Choroid plexus epithelial cell (primary cell): ENCODE measurements at regions not wholly inside any gene's neighbourhood (a gene's known extent, or its start where the extent isn't known, plus 50 kb on each side); places are given as distances from the start of the nearest gene placed in this dataset.
"Not testable (repeated sequence)": the region's sequence is repeated elsewhere in the genome, so short reads cannot be mapped to it uniquely, and the experiment has no call there.

Source experiments
- DNase-seq: peaks from one replicate; pipeline ENCODE4 v3.0.0-alpha.2; 2010; ENCODE audit warnings: low read depth
- H3K4me3 ChIP-seq: 2 replicates; pipeline ENCODE4 v1.5.1; 2011; ENCODE audit warnings: low read depth, mild to moderate bottlenecking, control low read depth, low read length, moderate library complexity
- TF ChIP-seq, protein P1 (sequence below): conservative IDR thresholded peaks from 2 replicates; pipeline ENCODE4 v1.5.1; 2011; ENCODE audit warnings: low read depth, mild to moderate bottlenecking, control low read depth, inconsistent platforms, low read length, moderate library complexity

DNA sequence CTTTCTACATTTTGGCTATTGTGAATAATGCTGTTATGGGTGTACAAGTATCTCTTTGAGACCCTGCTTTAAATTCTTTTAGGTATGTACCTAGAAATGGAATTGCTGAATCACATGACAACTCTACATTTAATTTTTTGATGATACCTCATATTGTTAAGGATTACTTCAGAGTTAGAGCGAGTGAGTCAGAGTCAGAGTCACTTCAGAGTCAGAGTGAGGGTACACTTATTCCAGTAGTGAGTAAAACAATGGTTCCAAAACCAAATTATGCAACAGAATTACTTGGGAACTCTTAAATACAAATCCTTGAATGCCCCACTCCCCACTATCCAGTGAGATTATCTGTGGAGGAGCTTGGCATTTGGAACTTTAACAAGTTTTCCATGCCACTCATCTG, 50.3 kb upstream of the SNRK start:
- H3K4me3 ChIP-seq: no peak overlapping the region
- TF ChIP-seq, protein P1, sequence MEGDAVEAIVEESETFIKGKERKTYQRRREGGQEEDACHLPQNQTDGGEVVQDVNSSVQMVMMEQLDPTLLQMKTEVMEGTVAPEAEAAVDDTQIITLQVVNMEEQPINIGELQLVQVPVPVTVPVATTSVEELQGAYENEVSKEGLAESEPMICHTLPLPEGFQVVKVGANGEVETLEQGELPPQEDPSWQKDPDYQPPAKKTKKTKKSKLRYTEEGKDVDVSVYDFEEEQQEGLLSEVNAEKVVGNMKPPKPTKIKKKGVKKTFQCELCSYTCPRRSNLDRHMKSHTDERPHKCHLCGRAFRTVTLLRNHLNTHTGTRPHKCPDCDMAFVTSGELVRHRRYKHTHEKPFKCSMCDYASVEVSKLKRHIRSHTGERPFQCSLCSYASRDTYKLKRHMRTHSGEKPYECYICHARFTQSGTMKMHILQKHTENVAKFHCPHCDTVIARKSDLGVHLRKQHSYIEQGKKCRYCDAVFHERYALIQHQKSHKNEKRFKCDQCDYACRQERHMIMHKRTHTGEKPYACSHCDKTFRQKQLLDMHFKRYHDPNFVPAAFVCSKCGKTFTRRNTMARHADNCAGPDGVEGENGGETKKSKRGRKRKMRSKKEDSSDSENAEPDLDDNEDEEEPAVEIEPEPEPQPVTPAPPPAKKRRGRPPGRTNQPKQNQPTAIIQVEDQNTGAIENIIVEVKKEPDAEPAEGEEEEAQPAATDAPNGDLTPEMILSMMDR: no peak
- DNase-seq: peak; percentile 14

DNA sequence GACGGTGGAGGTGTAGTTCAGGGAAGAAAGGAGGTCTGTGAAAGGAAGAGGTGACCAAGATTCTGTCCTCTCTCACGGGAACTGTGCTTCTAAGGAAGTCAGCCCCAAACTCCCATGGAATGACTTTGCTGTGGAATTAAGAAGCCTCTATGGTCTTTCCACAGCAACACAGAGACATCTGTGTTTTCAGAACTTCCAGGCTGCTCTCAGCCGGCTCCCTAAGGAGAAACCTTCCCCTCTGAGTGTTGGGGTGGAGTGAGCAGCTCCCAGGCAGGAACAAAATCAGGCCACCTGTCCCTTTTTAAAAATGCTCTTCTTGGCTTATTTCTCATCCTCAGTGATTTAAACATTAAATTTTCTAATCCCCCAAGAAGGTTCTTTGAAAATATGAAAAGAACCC, 53.3 kb upstream of the SNRK start:
- no peak overlapping the region for H3K4me3 ChIP-seq
- TF ChIP-seq, protein P1: no peak
- no peak for DNase-seq

DNA sequence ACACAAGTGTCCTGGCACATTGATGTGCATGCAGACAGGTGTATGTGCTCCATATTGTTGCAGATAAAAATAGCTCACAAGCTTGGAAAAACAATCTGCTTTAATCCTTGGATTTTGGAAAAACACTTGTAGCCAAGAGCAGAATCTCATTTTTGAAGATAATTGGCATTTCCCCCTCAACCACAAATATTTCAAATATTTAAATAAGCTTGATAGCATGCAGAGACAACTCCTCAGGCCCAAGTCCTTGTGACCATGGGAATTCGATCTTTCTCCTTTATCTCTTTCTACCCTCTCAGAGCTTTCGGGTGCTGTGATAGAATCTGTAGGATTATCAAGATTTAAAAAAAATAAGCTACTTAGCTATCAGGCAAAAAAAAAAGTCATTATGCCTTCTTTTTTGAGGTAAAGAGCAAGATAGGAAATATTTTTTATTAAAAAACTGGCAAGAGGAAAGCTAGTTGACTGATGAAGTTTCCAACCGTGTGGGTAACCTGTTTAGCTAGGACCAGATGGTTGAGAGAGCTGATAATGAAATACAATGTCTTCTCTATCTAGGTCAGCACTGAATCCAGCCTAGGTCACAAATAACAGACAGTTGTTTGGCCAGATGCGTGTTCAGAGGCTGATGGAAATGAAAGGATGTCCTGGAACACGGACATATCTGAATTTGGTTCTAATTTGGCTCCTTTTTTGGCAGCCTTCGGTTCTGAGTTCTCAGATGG, 54.9 kb upstream of the SNRK start:
- TF ChIP-seq, protein P1: no peak

DNA sequence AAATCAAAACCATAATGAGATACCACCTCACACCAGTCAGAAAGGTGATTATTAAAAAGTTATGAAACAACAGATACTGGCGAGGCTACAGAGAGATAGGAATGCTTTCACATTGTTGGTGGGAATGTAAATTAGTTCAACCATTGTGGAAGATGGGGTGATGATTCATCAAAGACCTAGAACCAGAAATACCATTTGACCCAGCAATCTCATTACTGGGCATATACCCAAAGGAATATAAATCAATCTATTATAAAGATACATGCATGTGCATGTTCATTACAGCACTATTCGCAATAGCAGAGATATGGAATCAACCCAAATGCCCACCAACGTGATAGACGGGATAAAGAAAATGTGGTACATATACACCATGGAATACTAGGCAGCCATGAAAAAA, 56.5 kb upstream of the SNRK start:
- not testable (repeated sequence) for DNase-seq

More for the DNA sequence above, 54.9 kb upstream of the SNRK start:
- H3K4me3 ChIP-seq: no peak overlapping the region
- DNase-seq: peak; percentile 77

DNA sequence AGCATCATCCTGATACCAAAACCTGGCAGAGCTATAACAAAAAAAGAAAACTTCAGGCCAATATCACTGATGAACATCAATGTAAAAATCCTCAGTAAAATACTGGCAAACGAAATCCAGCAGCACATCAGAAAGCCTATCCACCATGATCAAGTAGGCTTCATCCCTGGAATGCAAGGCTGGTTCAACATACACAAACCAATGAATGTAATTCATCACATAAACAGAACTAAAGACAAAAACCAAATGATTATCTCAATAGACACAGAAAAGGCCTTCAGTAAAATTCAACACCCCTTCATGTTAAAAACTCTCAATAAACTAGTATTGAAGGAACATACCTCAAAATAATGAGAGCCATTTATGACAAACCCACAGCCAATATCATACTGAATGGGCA, 58.7 kb upstream of the SNRK start:
- H3K4me3 ChIP-seq, DNase-seq: not testable (repeated sequence)

More for the DNA sequence above, 56.5 kb upstream of the SNRK start:
- H3K4me3 ChIP-seq: not testable (repeated sequence)

DNA sequence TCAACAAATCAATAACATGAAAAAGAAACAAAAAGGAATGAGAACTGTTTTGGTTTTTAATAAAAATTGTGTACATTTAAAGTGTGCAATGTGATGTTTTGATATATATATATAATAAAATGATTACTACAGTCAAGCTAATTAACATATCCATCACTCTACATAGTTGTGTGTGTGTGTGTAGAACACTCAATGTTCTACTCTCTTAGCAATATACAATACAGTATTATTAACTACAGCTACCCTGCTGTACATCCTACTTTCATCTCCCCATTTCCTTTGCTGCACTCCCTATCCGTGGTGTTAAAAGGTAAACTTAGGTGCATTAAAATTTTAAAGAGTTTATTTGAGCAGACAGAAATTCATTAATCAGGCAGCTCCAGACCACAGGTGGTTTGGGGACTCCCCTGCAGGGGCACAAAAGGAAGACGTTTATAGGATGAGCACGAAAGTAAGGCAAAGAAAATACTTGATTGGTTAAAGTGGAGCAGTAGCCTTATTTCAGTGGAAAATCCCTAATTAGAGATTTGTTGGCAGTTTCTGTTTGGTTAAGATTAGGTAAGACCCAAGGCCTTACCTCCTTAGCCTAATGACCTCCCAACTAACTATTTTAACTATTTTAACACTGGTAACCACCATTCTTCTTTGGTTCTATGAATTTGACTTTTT, 61.8 kb upstream of the SNRK start:
- TF ChIP-seq, protein P1: no peak
- DNase-seq: no peak
- H3K4me3 ChIP-seq: no peak overlapping the region

DNA sequence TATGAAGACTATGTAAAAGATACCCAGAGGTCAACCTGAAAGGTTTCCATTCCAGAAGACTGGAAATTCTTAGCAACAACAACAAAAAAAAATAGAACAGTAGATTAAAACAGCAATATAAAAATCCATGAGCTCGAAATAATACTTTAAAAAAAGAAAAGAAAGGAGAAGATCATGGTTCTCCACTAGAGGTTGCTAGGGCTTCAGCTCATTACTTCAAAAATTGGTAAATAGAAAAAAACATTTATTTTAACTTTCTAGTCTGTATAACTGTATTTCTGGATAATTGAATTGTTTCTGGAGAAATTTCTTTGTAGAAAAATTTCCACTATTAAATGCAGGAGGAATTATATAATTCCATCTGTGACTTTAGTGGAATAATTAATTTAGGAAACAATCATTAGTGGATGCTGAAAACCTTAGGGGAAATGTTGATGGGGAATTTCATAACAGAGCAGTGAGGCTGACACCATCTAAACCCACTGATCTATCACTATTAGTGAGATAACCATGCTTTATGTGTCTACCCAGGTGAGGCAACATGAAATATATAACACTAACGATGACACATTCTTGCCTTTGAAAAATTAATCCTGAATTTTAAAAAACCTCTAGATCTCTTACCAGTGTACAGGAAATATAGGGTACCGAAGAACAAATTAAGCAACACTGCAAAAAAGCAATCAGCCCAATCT, 62.5 kb upstream of the SNRK start:
- TF ChIP-seq, protein P1: peak; percentile 67
- H3K4me3 ChIP-seq: no peak overlapping the region
- peak; percentile 58 for DNase-seq
